Activated CD4-positive, alpha-beta memory T cell treated with anti-CD3 and anti-CD28 coated beads, Interleukin-2, amount 10 ng/mL, durations not matched to agents 7 days and 5 days (primary cell): ENCODE measurements at regions not wholly inside any gene's neighbourhood (a gene's known extent, or its start where the extent isn't known, plus 50 kb on each side); places are given as distances from the start of the nearest gene placed in this dataset.
A peak's percentile ranks its signal among the peaks of the same experiment; 100 is the strongest.

Experiments
- CTCF ChIA-PET: fragments of 350-600 bp; sonication (Branson Sonifier 250); formaldehyde crosslinking; loops from one replicate; lab custom pipeline; 2021; ENCODE audit warnings: antibody characterized with exemption, inconsistent platforms; lab: Charles Lee
- POLR2A ChIA-PET: fragments of 350-600 bp; sonication (Branson Sonifier 250); formaldehyde crosslinking; loops from one replicate; lab custom pipeline; 2021; ENCODE audit warnings: antibody characterized with exemption; lab: Charles Lee
- DNase-seq: peaks from one replicate; pipeline ENCODE4 v3.0.0-alpha.2; 2020
- H3K27ac Mint-ChIP-seq: one replicate; pipeline ENCODE4 v1.8.0; 2021; ENCODE audit warnings: mild to moderate bottlenecking, mixed read lengths
- H3K27me3 Mint-ChIP-seq: one replicate; pipeline ENCODE4 v1.8.0; 2021; ENCODE audit warnings: mixed read lengths
- H3K36me3 Mint-ChIP-seq: one replicate; pipeline ENCODE4 v1.8.0; 2021; ENCODE audit warnings: low read depth, mixed read lengths
- H3K4me1 Mint-ChIP-seq: one replicate; pipeline ENCODE4 v1.8.0; 2021; ENCODE audit warnings: mixed read lengths
- H3K4me3 Mint-ChIP-seq: one replicate; pipeline ENCODE4 v1.8.0; 2021; ENCODE audit warnings: mild to moderate bottlenecking, mixed read lengths
- H3K9me3 Mint-ChIP-seq: one replicate; pipeline ENCODE4 v1.8.0; 2021; ENCODE audit warnings: mixed read lengths

DNA sequence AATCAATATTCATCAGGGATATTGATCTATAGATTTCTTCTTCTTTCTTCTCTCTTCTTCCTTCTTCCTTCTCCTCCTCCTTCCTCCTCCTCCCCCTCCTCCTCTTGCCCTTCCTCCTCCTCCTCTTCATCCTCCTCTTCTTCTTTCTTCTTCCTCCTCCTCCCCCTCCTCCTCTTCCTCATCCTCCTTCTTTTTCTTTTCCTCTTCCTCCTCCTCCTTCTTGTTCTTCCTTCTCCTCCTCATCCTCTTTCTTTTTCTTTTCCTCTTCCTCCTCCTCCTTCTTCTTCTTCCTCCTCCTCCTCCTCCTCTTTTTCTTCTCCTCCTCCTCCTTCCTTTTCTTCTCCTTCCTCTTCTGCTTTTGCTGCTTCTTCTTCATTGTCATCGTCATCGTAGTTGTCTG, 52.4 kb upstream of the SERINC1 start:
- H3K9me3 Mint-ChIP-seq = no peaks in the 10 kb centered on the region
- no peak for DNase-seq
- no peak overlapping the region for H3K27ac Mint-ChIP-seq
- ChIA-PET POLR2A (no interaction called here), CTCF (no interaction called here)
- H3K36me3 Mint-ChIP-seq = no peaks in the 10 kb centered on the region
- H3K27me3 Mint-ChIP-seq = peaks cover 22% of the 10 kb centered on the region
- H3K4me1 Mint-ChIP-seq = no peaks in the 10 kb centered on the region
- no peak overlapping the region for H3K4me3 Mint-ChIP-seq

DNA sequence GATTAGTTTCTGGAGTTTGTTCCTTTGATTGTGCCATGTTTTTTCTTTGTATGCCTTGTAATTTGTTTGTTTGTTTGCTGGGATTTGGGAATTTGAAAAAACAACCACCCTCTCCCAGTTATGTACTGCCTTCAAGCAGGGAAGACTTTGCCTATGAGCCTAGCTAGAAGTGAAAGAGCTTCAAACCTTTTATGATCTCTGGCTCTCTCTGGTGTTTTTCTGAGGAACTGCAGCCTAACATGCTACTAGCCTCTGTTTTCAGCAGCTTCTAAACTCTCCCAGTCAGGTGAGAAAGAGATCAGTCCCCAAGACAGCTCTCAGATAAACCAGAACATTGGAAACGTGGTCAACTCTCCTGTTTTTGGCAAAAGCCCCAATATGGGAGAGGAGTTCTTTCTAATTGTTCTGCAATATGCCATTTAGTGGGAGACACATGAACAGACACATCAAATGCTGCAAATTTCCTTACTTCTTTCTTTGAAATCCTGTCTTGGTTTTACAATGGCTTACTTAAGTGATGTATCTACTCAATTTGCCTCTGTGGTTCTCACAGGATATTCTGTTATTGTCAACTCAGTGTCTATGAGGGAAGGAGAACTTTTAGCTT, 58.9 kb upstream of the SERINC1 start:
- peak; percentile 40 for DNase-seq
- Mint-ChIP-seq H3K27ac (no peak overlapping the region), H3K27me3 (peaks cover 31% of the 10 kb centered on the region), H3K9me3 (no peaks in the 10 kb centered on the region), H3K4me1 (no peaks in the 10 kb centered on the region), H3K36me3 (no peaks in the 10 kb centered on the region), H3K4me3 (no peak overlapping the region)
- CTCF ChIA-PET = interaction anchor here (0.6 to 5.5 kb wide), 27 partner anchors 10 to 841 kb away, joined by 3 to 131 read pairs (median 4); partner anchors contain the start of genes HSF2 and SERINC1
- POLR2A ChIA-PET = interaction anchor here (1.0 to 1.8 kb wide), 3 partner anchors 38 to 59 kb away, joined by 4 to 6 read pairs (median 4); partner anchors contain the start of gene SERINC1

DNA sequence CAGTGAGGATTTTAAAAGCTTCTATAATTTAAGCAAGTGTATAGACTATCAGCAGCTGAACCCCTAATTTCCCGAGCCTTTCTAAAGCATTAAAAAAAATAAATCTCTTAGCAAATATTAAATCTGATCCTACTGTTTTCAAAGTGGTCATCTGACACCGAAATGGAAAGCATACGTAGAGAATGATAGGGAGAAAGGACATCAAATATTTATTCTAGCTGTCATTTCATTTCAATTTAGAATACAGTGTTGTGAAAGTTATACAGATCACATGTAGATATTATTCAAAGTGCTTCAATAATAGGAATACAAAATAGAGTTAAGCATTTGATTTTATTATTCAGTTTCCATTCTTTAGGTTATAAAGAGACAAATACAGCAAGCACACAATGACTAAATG, 61.9 kb upstream of the PKIB start:
- Mint-ChIP-seq H3K27me3 (peaks cover 4% of the 10 kb centered on the region), H3K4me1 (no peaks in the 10 kb centered on the region), H3K36me3 (no peaks in the 10 kb centered on the region), H3K9me3 (no peaks in the 10 kb centered on the region), H3K27ac (no peak overlapping the region), H3K4me3 (no peak overlapping the region)
- ChIA-PET POLR2A (no interaction called here), CTCF (interaction anchor here (0.9 kb wide), 1 partner anchor 57 kb away, joined by 4 read pairs; no protein-coding TSS in a partner anchor)
- no peak for DNase-seq

DNA sequence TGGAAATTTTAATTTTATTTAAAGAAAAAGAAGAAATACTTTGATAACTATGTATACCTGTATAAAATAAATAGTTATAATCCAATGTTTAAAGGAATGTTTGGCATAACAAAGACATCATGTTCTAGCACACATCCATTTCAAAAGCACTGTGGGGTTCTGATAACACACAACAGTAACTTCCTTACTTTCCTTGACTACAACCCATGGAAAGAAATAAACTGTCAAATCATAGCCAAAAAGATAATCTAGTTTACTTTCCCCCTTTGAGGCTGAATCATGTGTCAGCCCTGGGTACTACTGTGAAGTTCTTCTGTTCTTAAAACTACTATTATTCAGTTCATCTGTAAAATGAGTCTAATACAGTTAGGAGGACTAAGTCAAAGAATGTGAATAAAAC, 61.4 kb upstream of the PKIB start:
- DNase-seq = no peak
- Mint-ChIP-seq H3K4me1 (no peaks in the 10 kb centered on the region), H3K4me3 (no peak overlapping the region), H3K27me3 (peaks cover 4% of the 10 kb centered on the region), H3K9me3 (no peaks in the 10 kb centered on the region), H3K27ac (no peak overlapping the region), H3K36me3 (no peaks in the 10 kb centered on the region)
- POLR2A ChIA-PET = no interaction called here
- CTCF ChIA-PET = no interaction called here

DNA sequence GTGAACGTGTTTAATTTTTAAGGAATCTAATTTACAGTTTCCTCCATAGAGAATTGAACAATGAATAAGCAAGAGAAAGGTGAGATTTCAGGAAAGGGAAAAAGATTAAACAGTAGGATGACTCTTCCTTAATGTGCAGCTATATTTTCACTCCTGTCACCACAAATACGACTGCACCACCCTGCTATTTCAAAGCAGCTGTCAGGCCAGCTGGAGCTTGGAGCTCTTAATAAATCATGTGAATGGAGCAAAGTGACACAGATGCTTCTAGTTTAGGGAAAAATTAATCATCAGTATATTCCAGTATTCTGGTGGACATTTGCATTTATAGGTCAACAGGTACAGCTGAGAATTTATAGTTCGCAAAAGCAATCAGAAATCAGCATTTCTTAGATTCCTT, 56.5 kb upstream of the PKIB start:
- no peak for DNase-seq
- no peak overlapping the region for H3K4me3 Mint-ChIP-seq
- no peaks in the 10 kb centered on the region for H3K4me1 Mint-ChIP-seq
- peaks cover 4% of the 10 kb centered on the region for H3K27me3 Mint-ChIP-seq
- ChIA-PET CTCF (no interaction called here), POLR2A (no interaction called here)
- H3K27ac Mint-ChIP-seq = no peak overlapping the region
- H3K9me3 Mint-ChIP-seq = no peaks in the 10 kb centered on the region
- H3K36me3 Mint-ChIP-seq = no peaks in the 10 kb centered on the region

DNA sequence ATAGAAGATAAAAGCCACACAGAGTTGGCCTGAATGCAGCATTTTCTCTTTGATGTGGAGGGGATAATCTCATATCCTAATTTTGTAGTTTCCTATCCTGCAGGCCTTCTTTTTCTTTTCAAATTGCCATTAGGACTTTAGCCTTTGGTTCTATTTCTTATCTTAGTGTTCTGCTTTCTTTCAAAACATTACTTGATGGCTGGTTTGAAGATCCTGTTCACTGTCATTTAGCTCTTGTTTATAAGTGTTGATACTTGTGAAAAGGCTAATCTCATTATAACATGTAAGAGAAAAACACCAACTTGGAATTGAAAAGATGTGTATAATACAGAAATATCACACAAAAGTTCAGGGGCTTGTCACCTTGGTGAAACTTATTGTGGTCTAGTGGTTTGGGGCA, 54.6 kb upstream of the PKIB start:
- ChIA-PET POLR2A (no interaction called here), CTCF (no interaction called here)
- H3K4me1 Mint-ChIP-seq = no peaks in the 10 kb centered on the region
- H3K4me3 Mint-ChIP-seq = no peak overlapping the region
- H3K36me3 Mint-ChIP-seq = no peaks in the 10 kb centered on the region
- no peak overlapping the region for H3K27ac Mint-ChIP-seq
- H3K9me3 Mint-ChIP-seq = no peaks in the 10 kb centered on the region
- DNase-seq = no peak
- peaks cover 4% of the 10 kb centered on the region for H3K27me3 Mint-ChIP-seq

DNA sequence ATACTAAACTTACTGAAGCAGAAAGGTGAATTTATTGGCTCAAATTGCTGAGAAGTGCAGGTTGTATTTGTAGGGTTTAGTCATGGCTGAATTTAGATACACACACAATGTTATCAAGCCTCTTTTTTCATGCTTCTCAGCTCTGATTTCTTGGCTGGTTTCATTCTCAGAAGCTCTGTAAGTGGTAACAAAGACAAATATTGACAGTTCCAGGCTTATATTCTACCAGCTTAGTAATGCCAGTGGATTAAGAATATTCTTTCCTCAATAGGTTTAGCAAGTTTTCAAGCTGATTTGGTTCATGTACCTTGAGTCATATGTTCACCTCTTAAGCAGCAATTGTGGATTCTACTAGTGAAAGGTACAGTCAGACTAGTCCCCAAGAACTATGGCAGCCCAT, 52.1 kb upstream of the PKIB start:
- no peak for DNase-seq
- POLR2A ChIA-PET = no interaction called here
- Mint-ChIP-seq H3K4me3 (no peak overlapping the region), H3K27me3 (no peaks in the 10 kb centered on the region), H3K9me3 (peaks cover 2% of the 10 kb centered on the region), H3K36me3 (no peaks in the 10 kb centered on the region), H3K4me1 (no peaks in the 10 kb centered on the region), H3K27ac (no peak overlapping the region)
- CTCF ChIA-PET = no interaction called here
